HG03103 (cell line): ENCODE measurements at regions not wholly inside any gene's neighbourhood (a gene's known extent, or its start where the extent isn't known, plus 50 kb on each side); places are given as distances from the start of the nearest gene placed in this dataset.

Experiments used
- ATAC-seq: cut with Tn5 transposase; IDR thresholded peaks from one replicate; pipeline ENCODE4 v1.9.1; 2021; ENCODE audit warnings: low read depth; ENCODE audit not compliant: unreplicated experiment

DNA sequence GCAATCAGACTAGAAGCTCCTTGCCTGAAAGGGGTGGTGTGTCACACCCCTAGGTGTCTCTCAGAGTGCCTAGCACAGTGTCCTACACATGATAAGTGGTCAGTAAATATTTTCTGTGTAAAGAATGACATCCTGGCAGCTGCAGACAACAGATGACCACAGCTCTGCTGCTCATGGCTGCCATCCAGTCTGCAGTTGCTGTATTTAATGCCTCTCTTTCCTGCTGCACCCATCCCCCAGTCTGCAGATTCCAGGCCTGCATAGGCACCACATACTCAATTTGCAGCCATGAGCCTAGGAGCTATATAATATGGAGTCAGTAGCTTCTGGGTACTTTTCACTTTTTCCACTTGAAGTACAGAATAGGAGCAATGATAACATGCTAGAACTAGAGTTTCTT lies 94.9 kb upstream of the NR4A3 start:
- ATAC-seq: no peak

DNA sequence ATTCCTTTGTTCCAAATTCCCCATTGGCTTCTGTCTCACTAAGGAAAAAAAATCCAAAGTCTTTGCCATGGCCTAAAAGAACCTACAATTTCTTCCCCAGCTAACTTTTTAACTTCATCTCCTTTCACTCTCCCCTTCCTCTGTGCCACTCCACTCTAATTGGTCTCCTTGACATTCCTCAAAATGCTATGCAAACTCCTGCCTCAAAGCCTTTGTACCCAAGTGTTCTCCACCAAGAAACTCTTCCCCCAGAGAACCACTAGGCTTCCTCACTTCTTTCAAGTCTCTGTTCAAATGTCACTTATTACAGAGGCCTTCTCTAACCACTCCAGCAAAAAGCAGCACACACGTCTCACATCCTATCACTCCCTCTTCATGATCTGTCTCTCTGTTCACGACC lies 91.6 kb upstream of the NR4A3 start:
- ATAC-seq: no peak

- ATAC-seq: no peak
Observed at GRCh38 chr9:99731950-99732349, 89.7 kb upstream of the NR4A3 start.

DNA sequence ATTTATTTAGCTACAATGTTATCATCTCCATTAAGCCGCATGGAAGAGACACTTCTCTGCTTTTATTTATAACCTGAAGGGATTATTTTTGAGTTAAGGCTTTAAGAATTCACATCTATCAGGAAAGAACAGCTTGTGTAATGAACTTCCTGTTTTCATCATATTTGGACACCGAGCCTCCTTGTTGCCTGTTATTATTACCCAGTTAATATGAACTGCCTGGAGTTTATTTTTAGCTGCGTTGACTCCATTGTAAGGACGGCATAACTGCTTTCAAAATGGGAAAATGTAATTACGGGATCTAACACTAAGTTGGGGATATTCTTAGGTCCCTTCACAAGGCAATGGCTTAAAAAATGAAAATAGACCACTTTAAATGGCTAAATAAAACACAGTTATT lies 89.0 kb upstream of the NR4A3 start:
- no peak for ATAC-seq

DNA sequence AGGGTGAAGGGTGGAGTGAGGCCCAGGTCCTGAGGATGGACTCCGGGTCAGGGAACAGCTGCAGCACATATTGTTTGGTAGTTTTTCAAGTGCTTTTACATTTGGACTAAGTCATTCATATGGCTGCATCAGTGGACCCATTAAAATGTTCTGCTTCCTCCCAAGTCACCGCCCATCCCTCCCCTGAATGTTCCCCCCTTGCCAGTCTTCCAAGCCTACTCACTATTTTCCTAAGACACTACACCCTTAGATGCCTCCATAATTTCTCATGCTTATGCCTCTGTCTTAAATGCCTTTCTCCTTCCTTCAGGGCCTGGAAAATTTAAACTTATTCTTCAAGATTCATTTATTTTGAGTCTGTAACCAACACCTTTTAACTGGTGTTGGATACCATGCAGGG lies 86.6 kb upstream of the NR4A3 start:
- ATAC-seq: no peak

DNA sequence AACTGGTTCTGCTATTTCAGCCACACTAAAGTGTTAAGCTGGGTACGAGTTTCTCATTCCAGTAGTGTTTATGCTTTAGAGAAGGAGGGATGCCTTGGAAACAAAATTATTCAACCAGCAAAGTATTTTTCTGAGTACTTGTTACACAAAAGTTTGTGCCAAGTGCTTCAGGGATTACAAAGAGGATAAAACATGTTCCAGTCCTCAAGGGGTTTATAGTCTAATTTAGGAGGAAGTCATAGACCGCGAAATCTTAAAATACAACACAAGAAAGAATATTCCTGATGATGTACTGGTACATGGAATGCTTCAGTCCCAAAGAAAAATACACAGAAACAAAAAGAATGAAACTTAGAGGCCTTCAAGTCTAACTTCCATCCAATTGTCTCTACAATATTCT lies 85.4 kb upstream of the NR4A3 start:
- ATAC-seq: no peak

GRCh38 chr9:99737649-99738048 lies 84.0 kb upstream of the NR4A3 start:
- no peak for ATAC-seq

DNA sequence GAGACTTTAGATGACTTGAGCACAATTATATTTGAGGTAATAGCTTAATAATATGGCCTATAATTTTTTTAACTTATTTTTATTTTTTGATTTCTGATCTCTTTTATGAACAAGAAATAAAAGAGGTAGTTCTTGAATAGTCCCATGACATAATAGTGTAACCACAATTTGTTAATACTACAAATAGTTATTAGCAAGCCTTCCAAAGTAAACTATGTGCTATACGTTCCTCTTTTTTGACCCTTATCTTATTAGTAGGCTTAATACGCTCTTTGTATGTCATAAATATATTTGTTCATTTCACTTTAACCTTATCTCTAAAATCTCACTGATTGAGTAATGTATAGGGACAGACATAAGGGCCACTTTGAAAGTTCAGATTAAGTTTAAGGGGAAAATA lies 78.7 kb upstream of the NR4A3 start:
- ATAC-seq: no peak

DNA sequence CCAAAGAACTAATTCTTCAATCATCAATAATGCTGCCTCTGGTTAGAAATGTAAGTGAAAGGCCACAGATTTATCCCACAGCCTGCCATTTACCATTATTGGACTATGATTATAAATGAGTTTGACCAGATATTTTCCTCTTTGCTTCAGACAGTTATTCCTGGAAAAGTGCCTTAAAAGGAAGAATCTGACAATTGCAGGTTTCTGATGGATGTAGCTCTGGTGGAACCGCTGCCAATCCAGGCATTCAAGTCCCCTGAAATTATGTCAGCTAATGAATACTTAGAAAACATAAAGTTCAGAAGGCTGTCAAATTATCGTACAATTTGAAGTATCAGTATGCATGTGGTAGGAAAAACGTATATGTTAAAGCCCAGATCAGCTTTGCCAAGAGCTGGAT lies 78.2 kb upstream of the NR4A3 start:
- ATAC-seq: no peak

DNA sequence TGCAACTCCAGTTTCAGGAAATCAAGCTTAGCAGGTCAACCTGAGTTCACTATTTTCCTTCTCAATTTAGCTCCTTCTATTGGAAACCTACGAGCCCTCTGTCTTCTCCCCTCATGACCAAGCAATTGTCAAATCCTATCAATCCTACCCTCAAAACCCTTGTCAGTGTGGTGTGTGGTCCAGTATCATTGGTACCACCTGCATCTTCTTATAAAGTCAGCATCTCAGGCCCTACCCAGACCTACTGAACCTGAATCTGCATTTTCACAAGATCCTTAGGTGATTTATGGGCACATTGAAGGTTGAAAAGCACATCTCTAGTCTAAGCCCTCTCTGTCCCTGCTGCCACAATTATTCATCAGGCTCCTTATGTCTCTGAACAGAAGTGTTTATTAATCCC lies 77.6 kb upstream of the NR4A3 start:
- no peak for ATAC-seq

- ATAC-seq: no peak
Observed at GRCh38 chr9:99745085-99745484, 76.6 kb upstream of the NR4A3 start.

GRCh38 chr9:99746406-99746805 lies 75.3 kb upstream of the NR4A3 start:
- no peak for ATAC-seq

DNA sequence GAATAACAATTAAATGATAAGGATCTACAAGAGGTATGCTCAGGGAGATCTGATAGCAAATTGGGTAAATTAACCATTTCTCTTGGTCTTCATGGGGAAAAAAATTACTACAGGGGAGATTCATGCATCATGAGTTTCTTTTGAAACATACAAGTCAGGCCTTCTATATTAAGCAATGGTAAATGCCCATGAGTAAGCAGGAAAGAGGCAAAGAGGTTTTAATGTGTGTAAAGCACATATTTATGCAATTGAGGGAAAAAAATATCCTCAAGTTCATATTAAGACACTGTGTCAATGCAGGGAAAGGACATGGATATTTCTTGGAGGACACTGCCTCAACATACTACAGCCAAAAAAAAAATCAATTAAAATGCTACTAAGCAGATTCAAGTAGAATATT lies 73.4 kb upstream of the NR4A3 start:
- ATAC-seq: no peak

GRCh38 chr9:99748676-99749075 lies 73.0 kb upstream of the NR4A3 start:
- ATAC-seq: no peak

DNA sequence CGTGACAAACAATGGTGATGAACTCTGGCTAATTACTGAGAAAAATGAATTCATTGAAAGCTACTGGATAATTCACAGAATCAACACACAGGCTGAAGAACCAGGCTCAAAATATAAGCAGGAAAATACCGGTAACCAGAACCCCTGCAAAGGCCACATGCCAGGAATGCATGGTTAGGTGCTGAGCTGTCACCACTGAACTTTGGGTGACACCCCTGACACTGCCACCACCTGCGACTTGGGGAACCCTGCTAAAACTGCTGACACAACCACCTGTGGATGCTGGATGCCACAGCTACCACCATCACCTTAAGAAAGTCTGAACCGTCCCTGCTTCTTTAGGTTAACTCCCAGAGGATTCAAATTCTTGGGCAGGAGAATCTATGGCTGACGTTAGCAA lies 72.0 kb upstream of the NR4A3 start:
- no peak for ATAC-seq

- no peak for ATAC-seq
Observed at GRCh38 chr9:99750526-99750925, 71.2 kb upstream of the NR4A3 start.

DNA sequence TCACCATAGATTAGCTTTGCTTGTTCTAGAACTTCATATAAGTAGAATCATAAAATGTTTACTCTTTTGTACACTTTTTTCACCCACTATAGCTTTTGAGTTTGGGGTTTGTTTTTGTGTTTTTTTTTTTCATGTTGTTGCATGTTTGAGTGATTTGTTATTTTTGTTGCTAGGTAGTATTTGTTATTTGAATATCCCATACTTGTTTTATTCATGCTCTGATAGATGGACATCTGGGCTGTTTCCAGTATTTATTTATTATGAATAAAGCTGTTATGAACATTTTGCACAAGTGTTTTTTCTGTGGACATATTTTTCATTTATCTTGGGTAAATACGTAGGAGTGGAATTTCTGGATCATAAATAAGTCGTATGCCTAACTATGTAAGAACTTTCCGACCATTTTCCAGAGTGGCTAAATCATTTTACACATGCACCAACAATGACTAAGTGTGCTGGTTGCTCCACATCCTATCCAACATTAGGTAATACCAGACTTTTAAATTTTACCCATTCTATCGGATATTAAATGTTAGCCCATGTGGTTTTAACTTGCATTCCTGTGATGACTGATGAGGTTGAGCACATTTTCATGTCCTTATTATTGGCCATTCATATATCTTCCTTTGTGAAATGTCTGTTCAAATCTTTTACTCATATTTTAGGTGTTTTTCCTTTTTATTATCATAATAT lies 69.1 kb upstream of the NR4A3 start:
- ATAC-seq: no peak

- no peak for ATAC-seq
Observed at GRCh38 chr9:99753436-99753835, 68.2 kb upstream of the NR4A3 start.

DNA sequence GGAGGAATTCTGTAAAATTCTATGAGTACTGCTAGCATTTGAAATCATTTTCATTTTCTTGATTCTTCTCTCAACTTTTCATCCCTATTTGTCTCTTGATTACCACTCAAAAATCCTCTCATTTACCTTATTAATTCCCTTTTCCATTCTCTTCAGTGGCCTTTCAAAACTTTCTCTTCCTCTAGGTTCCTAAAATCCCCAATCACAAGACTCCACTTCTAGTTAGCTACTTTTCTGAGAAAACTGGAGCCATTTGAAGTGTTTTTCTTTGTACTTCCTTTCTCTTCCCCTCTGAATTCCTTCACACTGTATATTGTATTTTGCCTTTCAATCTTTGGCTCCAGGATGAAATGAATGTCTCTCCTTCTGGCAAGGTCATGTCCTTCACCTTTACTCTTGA lies 61.3 kb upstream of the NR4A3 start:
- no peak for ATAC-seq

- ATAC-seq: peak; percentile 99
Observed at GRCh38 chr9:99762470-99762869, 59.2 kb upstream of the NR4A3 start.
